A549 (cell line): ENCODE measurements at regions not wholly inside any gene's neighbourhood (a gene's known extent, or its start where the extent isn't known, plus 50 kb on each side); places are given as distances from the start of the nearest gene placed in this dataset.

ENCODE experiments used
- ATAC-seq, 2 experiments: fragments of 200-7000 bp in 1 of 2; fragments of >200 bp in 1 of 2; cut with Nextera tagmentation in 1 of 2; cut with Tn5 transposase in 1 of 2; 3 replicates each; pipeline versions ENCODE4 v1.8.0 to v1.9.1; 2018 to 2020; ENCODE audit warnings: mild to moderate bottlenecking in 1 of 2, moderate library complexity in 1 of 2
- CTCF ChIA-PET: fragments of 300-600 bp; sonication (Branson Sonifier 250); formaldehyde crosslinking; extraction: SDS; loops from one replicate; lab custom pipeline; 2021; ENCODE audit warnings: antibody characterized with exemption, inconsistent platforms; lab: Yijun Ruan, JAX
- POLR2A ChIA-PET: fragments of 350-600 bp; formaldehyde crosslinking; extraction: SDS; loops from one replicate; lab custom pipeline; 2021; ENCODE audit warnings: antibody characterized with exemption, inconsistent platforms; lab: Yijun Ruan, JAX
- DNase-seq, 2 experiments: peaks; one replicate each; pipeline versions ENCODE4 v3.0.0 to v3.0.0-alpha.2; 2011 to 2016; ENCODE audit warnings: low read depth in 1 of 2, low spot score in 1 of 2
- FAIRE-seq: peaks from 2 replicates; lab custom pipeline; 2011; peaks lifted over from hg19 to GRCh38; lab: Jason Lieb, UNC
- H3K27ac ChIP-seq, 2 experiments: fragments of >200 bp; sonication (Bioruptor Twin); formaldehyde crosslinking; 3 replicates each; pipeline ENCODE4 v1.5.1; 2016 to 2017
- H3K4me1 ChIP-seq: fragments of >200 bp; sonication (Bioruptor Twin); formaldehyde crosslinking; 3 replicates; pipeline ENCODE4 v1.6.1; 2016
- H3K4me2 ChIP-seq: fragments of >200 bp; sonication (Bioruptor Twin); formaldehyde crosslinking; 3 replicates; pipeline ENCODE4 v1.6.1; 2016
- H3K4me3 ChIP-seq: fragments of >200 bp; sonication (Bioruptor Twin); formaldehyde crosslinking; 3 replicates; pipeline ENCODE4 v1.5.1; 2016
- H3K9me3 ChIP-seq: fragments of >200 bp; sonication (Bioruptor Twin); formaldehyde crosslinking; 3 replicates; pipeline ENCODE4 v1.6.1; 2016
- BHLHE40 ChIP-seq: IDR thresholded peaks from 2 replicates; pipeline ENCODE4 v1.6.1; 2012; ENCODE audit warnings: low read depth, low read length, inconsistent platforms
- CBX2 ChIP-seq: fragments of 200-600 bp; sonication (generic); IDR thresholded peaks from 2 replicates; pipeline ENCODE4 v1.6.1; 2016; ENCODE audit warnings: low read depth, mild to moderate bottlenecking, borderline replicate concordance
- CEBPB ChIP-seq, 2 experiments: fragments of >200 bp in 1 of 2; sonication (Bioruptor Twin) in 1 of 2; formaldehyde crosslinking in 1 of 2; IDR thresholded peaks; 2 replicates each; pipeline ENCODE4 v1.6.1; 2012 to 2016
- EHF ChIP-seq: fragments of 250-450 bp; sonication (Bioruptor Pico); IDR thresholded peaks from 2 replicates; pipeline ENCODE4 v1.5.0; 2020; ENCODE audit warnings: mild to moderate bottlenecking
- EP300 ChIP-seq, 2 experiments: fragments of >200 bp; sonication (Bioruptor Twin); formaldehyde crosslinking; IDR thresholded peaks; 2 replicates in 1 of 2; 3 replicates in 1 of 2; pipeline ENCODE4 v1.6.1; 2016 to 2017
- HOXB13 ChIP-seq: fragments of 250-450 bp; sonication (Bioruptor Pico); IDR thresholded peaks from 2 replicates; pipeline ENCODE4 v1.5.0; 2020; ENCODE audit warnings: low read depth, mild to moderate bottlenecking, moderate library complexity
- HOXB5 ChIP-seq: fragments of 250-450 bp; sonication (Bioruptor Pico); IDR thresholded peaks from 2 replicates; pipeline ENCODE4 v1.5.0; 2020; ENCODE audit warnings: mild to moderate bottlenecking, moderate library complexity
- MYC ChIP-seq: IDR thresholded peaks from 2 replicates; pipeline ENCODE4 v1.6.1; 2012; ENCODE audit warnings: mild to moderate bottlenecking, inconsistent platforms, low read length, improper control_type of control experiment, borderline replicate concordance
- NPAS2 ChIP-seq: fragments of 250-450 bp; sonication (Bioruptor Pico); IDR thresholded peaks from 2 replicates; pipeline ENCODE4 v1.8.0; 2022; ENCODE audit warnings: mild to moderate bottlenecking, moderate library complexity, borderline replicate concordance
- POLR2A ChIP-seq: IDR thresholded peaks from 2 replicates; pipeline ENCODE4 v1.6.1; 2012; ENCODE audit warnings: mild to moderate bottlenecking, low read length
- RCOR1 ChIP-seq: fragments of 150-350 bp; IDR thresholded peaks from 2 replicates; pipeline ENCODE4 v1.6.1; 2014; ENCODE audit warnings: antibody characterized with exemption, low read length, low read depth
- RFX5 ChIP-seq: fragments of 450-650 bp; IDR thresholded peaks from 2 replicates; pipeline ENCODE4 v1.7.1; 2014; ENCODE audit warnings: antibody characterized with exemption, mild to moderate bottlenecking, moderate library complexity
- TFCP2L1 ChIP-seq: fragments of 250-450 bp; sonication (Bioruptor Pico); IDR thresholded peaks from 2 replicates; pipeline ENCODE4 v1.5.0; 2021; ENCODE audit warnings: mild to moderate bottlenecking
- ZNF302 ChIP-seq: fragments of 250-450 bp; sonication (Bioruptor Pico); IDR thresholded peaks from 2 replicates; pipeline ENCODE4 v1.9.0; 2021; ENCODE audit warnings: inconsistent platforms, mild to moderate bottlenecking, moderate library complexity
- WGBS: methylation state at CpG from one replicate; pipeline ENCODE4 v1.1.6; 2017; ENCODE audit errors: missing lambda C conversion rate; 5-methylcytosine and 5-hydroxymethylcytosine counted together
- TF ChIP-seq, protein P1 (sequence below): IDR thresholded peaks from 2 replicates; pipeline ENCODE4 v1.6.1; 2012
- TF ChIP-seq, protein P2 (sequence below): IDR thresholded peaks from 2 replicates; pipeline ENCODE4 v1.6.1; 2012
- TF ChIP-seq, protein P3 (sequence below): fragments of 200-600 bp; sonication (generic); IDR thresholded peaks from 2 replicates; pipeline ENCODE4 v1.6.1; 2016; ENCODE audit warnings: antibody characterized with exemption, mild to moderate bottlenecking, moderate library complexity
- TF ChIP-seq, protein P4 (sequence below): fragments of >200 bp; sonication (Bioruptor Twin); formaldehyde crosslinking; IDR thresholded peaks from 3 replicates; pipeline ENCODE4 v1.5.1; 2016
- TF ChIP-seq, protein P5 (sequence below): fragments of 250-450 bp; sonication (Bioruptor Pico); IDR thresholded peaks from 2 replicates; pipeline ENCODE4 v1.5.0; 2021; ENCODE audit warnings: mild to moderate bottlenecking, moderate library complexity, borderline replicate concordance
- TF ChIP-seq, protein P6 (sequence below): IDR thresholded peaks from 2 replicates; pipeline ENCODE4 v1.6.1; 2012; ENCODE audit warnings: low read depth, borderline replicate concordance

DNA sequence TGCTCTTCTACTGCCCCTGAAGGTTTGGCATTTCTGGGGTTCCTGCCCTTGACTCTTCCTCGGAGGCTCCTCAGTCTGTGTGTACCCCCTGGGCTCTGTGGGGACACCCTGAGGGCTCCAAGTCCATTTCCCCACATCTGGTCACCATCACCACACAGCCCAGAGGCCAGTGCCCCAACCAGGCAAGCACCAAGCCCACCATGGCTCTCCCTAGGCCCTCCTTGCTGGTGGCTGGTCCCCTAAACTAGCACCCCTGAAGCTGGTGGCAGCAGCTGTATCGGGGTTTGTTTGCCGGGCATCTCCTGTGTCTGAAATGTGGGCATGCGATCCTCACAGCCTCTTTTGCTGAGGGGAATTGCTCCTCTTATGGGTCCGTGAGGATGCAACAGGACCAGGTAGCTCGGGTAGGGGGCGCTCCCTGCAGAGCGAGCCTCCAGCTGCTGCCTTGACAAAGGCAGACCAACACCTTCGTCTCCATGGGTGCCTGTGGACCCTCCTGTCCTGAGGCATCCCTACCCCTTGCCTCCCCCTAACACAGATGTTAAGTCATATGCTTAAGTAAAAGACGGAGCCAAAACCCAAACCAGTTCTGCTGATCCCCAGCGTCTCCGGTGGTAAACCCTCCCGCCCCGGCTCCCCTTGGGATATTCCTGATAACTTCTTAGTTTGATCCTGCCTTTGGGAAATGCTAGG lies 138.9 kb upstream of the IRX4 start:
- CTCF ChIA-PET, result interaction anchor here (1.3 kb wide), 1 partner anchor 12 kb away, joined by 3 read pairs; no protein-coding TSS in a partner anchor
- Histone ChIP-seq H3K9me3 (no peaks in the 10 kb centered on the region), H3K4me2 (no peak overlapping the region), H3K27ac (no peak overlapping the region), H3K4me3 (no peak overlapping the region), H3K4me1 (no peaks in the 10 kb centered on the region)
- FAIRE-seq, result no peak
- no peak for ATAC-seq
- WGBS, result 22% methylated on average over 11 of the region's 14 CpGs
- no peak for TF ChIP-seq MYC
- TF ChIP-seq, protein P1, sequence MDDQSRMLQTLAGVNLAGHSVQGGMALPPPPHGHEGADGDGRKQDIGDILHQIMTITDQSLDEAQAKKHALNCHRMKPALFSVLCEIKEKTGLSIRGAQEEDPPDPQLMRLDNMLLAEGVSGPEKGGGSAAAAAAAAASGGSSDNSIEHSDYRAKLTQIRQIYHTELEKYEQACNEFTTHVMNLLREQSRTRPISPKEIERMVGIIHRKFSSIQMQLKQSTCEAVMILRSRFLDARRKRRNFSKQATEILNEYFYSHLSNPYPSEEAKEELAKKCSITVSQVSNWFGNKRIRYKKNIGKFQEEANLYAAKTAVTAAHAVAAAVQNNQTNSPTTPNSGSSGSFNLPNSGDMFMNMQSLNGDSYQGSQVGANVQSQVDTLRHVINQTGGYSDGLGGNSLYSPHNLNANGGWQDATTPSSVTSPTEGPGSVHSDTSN, result no peak
- TF ChIP-seq RFX5, result no peak
- TF ChIP-seq, protein P2, sequence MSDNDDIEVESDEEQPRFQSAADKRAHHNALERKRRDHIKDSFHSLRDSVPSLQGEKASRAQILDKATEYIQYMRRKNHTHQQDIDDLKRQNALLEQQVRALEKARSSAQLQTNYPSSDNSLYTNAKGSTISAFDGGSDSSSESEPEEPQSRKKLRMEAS, result no peak
- TF ChIP-seq CBX2, result no peak
- TF ChIP-seq NPAS2 (CRISPR knock-in tag), result no peak
- TF ChIP-seq, protein P3, sequence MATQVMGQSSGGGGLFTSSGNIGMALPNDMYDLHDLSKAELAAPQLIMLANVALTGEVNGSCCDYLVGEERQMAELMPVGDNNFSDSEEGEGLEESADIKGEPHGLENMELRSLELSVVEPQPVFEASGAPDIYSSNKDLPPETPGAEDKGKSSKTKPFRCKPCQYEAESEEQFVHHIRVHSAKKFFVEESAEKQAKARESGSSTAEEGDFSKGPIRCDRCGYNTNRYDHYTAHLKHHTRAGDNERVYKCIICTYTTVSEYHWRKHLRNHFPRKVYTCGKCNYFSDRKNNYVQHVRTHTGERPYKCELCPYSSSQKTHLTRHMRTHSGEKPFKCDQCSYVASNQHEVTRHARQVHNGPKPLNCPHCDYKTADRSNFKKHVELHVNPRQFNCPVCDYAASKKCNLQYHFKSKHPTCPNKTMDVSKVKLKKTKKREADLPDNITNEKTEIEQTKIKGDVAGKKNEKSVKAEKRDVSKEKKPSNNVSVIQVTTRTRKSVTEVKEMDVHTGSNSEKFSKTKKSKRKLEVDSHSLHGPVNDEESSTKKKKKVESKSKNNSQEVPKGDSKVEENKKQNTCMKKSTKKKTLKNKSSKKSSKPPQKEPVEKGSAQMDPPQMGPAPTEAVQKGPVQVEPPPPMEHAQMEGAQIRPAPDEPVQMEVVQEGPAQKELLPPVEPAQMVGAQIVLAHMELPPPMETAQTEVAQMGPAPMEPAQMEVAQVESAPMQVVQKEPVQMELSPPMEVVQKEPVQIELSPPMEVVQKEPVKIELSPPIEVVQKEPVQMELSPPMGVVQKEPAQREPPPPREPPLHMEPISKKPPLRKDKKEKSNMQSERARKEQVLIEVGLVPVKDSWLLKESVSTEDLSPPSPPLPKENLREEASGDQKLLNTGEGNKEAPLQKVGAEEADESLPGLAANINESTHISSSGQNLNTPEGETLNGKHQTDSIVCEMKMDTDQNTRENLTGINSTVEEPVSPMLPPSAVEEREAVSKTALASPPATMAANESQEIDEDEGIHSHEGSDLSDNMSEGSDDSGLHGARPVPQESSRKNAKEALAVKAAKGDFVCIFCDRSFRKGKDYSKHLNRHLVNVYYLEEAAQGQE, result no peak
- TF ChIP-seq EHF (CRISPR knock-in tag), result no peak
- TF ChIP-seq HOXB13, result no peak
- TF ChIP-seq, protein P4, sequence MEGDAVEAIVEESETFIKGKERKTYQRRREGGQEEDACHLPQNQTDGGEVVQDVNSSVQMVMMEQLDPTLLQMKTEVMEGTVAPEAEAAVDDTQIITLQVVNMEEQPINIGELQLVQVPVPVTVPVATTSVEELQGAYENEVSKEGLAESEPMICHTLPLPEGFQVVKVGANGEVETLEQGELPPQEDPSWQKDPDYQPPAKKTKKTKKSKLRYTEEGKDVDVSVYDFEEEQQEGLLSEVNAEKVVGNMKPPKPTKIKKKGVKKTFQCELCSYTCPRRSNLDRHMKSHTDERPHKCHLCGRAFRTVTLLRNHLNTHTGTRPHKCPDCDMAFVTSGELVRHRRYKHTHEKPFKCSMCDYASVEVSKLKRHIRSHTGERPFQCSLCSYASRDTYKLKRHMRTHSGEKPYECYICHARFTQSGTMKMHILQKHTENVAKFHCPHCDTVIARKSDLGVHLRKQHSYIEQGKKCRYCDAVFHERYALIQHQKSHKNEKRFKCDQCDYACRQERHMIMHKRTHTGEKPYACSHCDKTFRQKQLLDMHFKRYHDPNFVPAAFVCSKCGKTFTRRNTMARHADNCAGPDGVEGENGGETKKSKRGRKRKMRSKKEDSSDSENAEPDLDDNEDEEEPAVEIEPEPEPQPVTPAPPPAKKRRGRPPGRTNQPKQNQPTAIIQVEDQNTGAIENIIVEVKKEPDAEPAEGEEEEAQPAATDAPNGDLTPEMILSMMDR, result no peak
- no peak for TF ChIP-seq BHLHE40
- no peak for TF ChIP-seq EP300 (IDR thresholded peaks at IDR 0.05)
- TF ChIP-seq, protein P5, sequence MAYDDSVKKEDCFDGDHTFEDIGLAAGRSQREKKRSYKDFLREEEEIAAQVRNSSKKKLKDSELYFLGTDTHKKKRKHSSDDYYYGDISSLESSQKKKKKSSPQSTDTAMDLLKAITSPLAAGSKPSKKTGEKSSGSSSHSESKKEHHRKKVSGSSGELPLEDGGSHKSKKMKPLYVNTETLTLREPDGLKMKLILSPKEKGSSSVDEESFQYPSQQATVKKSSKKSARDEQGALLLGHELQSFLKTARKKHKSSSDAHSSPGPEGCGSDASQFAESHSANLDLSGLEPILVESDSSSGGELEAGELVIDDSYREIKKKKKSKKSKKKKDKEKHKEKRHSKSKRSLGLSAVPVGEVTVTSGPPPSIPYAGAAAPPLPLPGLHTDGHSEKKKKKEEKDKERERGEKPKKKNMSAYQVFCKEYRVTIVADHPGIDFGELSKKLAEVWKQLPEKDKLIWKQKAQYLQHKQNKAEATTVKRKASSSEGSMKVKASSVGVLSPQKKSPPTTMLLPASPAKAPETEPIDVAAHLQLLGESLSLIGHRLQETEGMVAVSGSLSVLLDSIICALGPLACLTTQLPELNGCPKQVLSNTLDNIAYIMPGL (CRISPR knock-in tag), result no peak
- TF ChIP-seq CEBPB (IDR thresholded peaks at IDR 0.05), result no peak
- TF ChIP-seq HOXB5 (CRISPR knock-in tag), result no peak
- TF ChIP-seq, protein P6, sequence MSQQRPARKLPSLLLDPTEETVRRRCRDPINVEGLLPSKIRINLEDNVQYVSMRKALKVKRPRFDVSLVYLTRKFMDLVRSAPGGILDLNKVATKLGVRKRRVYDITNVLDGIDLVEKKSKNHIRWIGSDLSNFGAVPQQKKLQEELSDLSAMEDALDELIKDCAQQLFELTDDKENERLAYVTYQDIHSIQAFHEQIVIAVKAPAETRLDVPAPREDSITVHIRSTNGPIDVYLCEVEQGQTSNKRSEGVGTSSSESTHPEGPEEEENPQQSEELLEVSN, result no peak
- no peak for TF ChIP-seq ZNF302 (CRISPR knock-in tag)
- no peak for TF ChIP-seq POLR2A
- no peak for TF ChIP-seq RCOR1
- TF ChIP-seq TFCP2L1, result no peak
- DNase-seq, result no peak
- POLR2A ChIA-PET, result no interaction called here
